Neural progenitor cell (in vitro differentiated cells): ENCODE measurements at regions not wholly inside any gene's neighbourhood (a gene's known extent, or its start where the extent isn't known, plus 50 kb on each side); places are given as distances from the start of the nearest gene placed in this dataset.

Experiments used
- DNase-seq: peaks from one replicate; pipeline ENCODE4 v3.0.0-alpha.2; 2016; ENCODE audit warnings: low spot score
- H2AFZ ChIP-seq: fragments of 200-600 bp; sonication (generic); replicated peaks from 2 replicates; pipeline ENCODE4 v1.6.1; 2016; ENCODE audit warnings: antibody characterized with exemption
- H3F3A ChIP-seq: fragments of 200-600 bp; sonication (generic); 2 replicates; pipeline ENCODE4 v1.6.1; 2016; ENCODE audit warnings: antibody characterized with exemption, low read depth
- H3K27ac ChIP-seq: fragments of 200-600 bp; sonication (generic); 2 replicates; pipeline ENCODE4 v1.5.1; 2016; ENCODE audit warnings: mild to moderate bottlenecking
- H3K27me3 ChIP-seq: fragments of 200-600 bp; sonication (generic); 2 replicates; pipeline ENCODE4 v1.6.1; 2016; ENCODE audit warnings: mild to moderate bottlenecking, moderate library complexity
- H3K36me3 ChIP-seq: fragments of 200-600 bp; sonication (generic); 2 replicates; pipeline ENCODE4 v1.5.1; 2016
- H3K4me1 ChIP-seq: fragments of 200-600 bp; sonication (generic); 2 replicates; pipeline ENCODE4 v1.6.1; 2016; ENCODE audit warnings: mixed run types
- H3K4me2 ChIP-seq: fragments of 200-600 bp; sonication (generic); 2 replicates; pipeline ENCODE4 v1.6.1; 2016
- H3K4me3 ChIP-seq: fragments of 200-600 bp; sonication (generic); 2 replicates; pipeline ENCODE4 v1.5.1; 2016
- H3K79me2 ChIP-seq: fragments of 200-600 bp; sonication (generic); 2 replicates; pipeline ENCODE4 v1.6.1; 2016; ENCODE audit warnings: low read depth
- H3K9ac ChIP-seq: fragments of 200-600 bp; sonication (generic); 2 replicates; pipeline ENCODE4 v1.6.1; 2016
- H3K9me3 ChIP-seq: fragments of 200-600 bp; sonication (generic); 2 replicates; pipeline ENCODE4 v1.5.1; 2016; ENCODE audit warnings: low read depth
- H4K20me1 ChIP-seq: fragments of 200-600 bp; sonication (generic); 2 replicates; pipeline ENCODE4 v1.6.1; 2016; ENCODE audit warnings: low read depth
- H3K27ac Mint-ChIP-seq: 3 replicates; pipeline ENCODE4 v1.8.0; 2021; ENCODE audit warnings: mixed read lengths
- H3K27me3 Mint-ChIP-seq: 2 replicates; pipeline ENCODE4 v1.8.0; 2022; ENCODE audit warnings: low read depth, mild to moderate bottlenecking, inconsistent platforms, moderate library complexity, mixed read lengths; ENCODE audit not compliant: insufficient read depth
- H3K36me3 Mint-ChIP-seq: 3 replicates; pipeline ENCODE4 v1.8.0; 2021; ENCODE audit warnings: mixed read lengths
- H3K4me1 Mint-ChIP-seq: 3 replicates; pipeline ENCODE4 v1.8.0; 2021; ENCODE audit warnings: mixed read lengths
- H3K4me3 Mint-ChIP-seq: 3 replicates; pipeline ENCODE4 v1.8.0; 2021; ENCODE audit warnings: mild to moderate bottlenecking, moderate library complexity, mixed read lengths
- H3K9me3 Mint-ChIP-seq: 3 replicates; pipeline ENCODE4 v1.8.0; 2020; ENCODE audit warnings: mixed read lengths
- CTCF ChIP-seq: fragments of 200-600 bp; sonication (generic); IDR thresholded peaks from 2 replicates; pipeline ENCODE4 v1.5.1; 2017; ENCODE audit warnings: antibody characterized with exemption, mild to moderate bottlenecking
- EZH2 ChIP-seq: fragments of 200-600 bp; sonication (generic); IDR thresholded peaks from 2 replicates; pipeline ENCODE4 v1.6.1; 2017; ENCODE audit warnings: antibody characterized with exemption, mild to moderate bottlenecking, moderate library complexity
- EZH2phosphoT487 ChIP-seq: fragments of 200-600 bp; sonication (generic); IDR thresholded peaks from 2 replicates; pipeline ENCODE4 v1.6.1; 2017; ENCODE audit warnings: antibody characterized with exemption

- H3K9me3 Mint-ChIP-seq, result peaks cover 5% of the 10 kb centered on the region
- peaks cover 44% of the 10 kb centered on the region for H3K4me1 ChIP-seq
- H4K20me1 ChIP-seq, result no peaks in the 10 kb centered on the region
- no peak overlapping the region for H2AFZ ChIP-seq
- no peak overlapping the region for H3K4me3 Mint-ChIP-seq
- H3K36me3 Mint-ChIP-seq, result peaks cover 12% of the 10 kb centered on the region
- H3K27ac ChIP-seq, result no peak overlapping the region
- H3K4me2 ChIP-seq, result no peak overlapping the region
- H3K9ac ChIP-seq, result no peak overlapping the region
- TF ChIP-seq EZH2 (no peak), CTCF (no peak), EZH2phosphoT487 (no peak)
- no peak overlapping the region for H3K4me3 ChIP-seq
- DNase-seq, result no peak
- H3K4me1 Mint-ChIP-seq, result peaks cover 71% of the 10 kb centered on the region
- H3K36me3 ChIP-seq, result no peaks in the 10 kb centered on the region
- H3K79me2 ChIP-seq, result no peaks in the 10 kb centered on the region
- H3F3A ChIP-seq, result peaks cover 7% of the 10 kb centered on the region
- no peaks in the 10 kb centered on the region for H3K9me3 ChIP-seq
- no peaks in the 10 kb centered on the region for H3K27me3 ChIP-seq
- H3K27ac Mint-ChIP-seq, result peak overlapping the region; percentile 93
- H3K27me3 Mint-ChIP-seq, result peaks cover 7% of the 10 kb centered on the region
Measured at GRCh38 chr5:92911293-92911692, 669.7 kb downstream of the NR2F1-AS1 start.

- DNase-seq, result peak; percentile 89
- TF ChIP-seq CTCF (peak; percentile 94), EZH2 (no peak), EZH2phosphoT487 (no peak)
- Mint-ChIP-seq H3K4me1 (peaks cover 70% of the 10 kb centered on the region), H3K27me3 (peaks cover 8% of the 10 kb centered on the region), H3K9me3 (no peaks in the 10 kb centered on the region), H3K27ac (peak overlapping the region; percentile 91), H3K36me3 (peaks cover 6% of the 10 kb centered on the region), H3K4me3 (no peak overlapping the region)
- H3K4me1 ChIP-seq, result peaks cover 44% of the 10 kb centered on the region
- H3K79me2 ChIP-seq, result no peaks in the 10 kb centered on the region
- no peaks in the 10 kb centered on the region for H3K9me3 ChIP-seq
- no peak overlapping the region for H3K4me3 ChIP-seq
- H3F3A ChIP-seq, result peaks cover 7% of the 10 kb centered on the region
- no peak overlapping the region for H3K9ac ChIP-seq
- H4K20me1 ChIP-seq, result no peaks in the 10 kb centered on the region
- no peak overlapping the region for H2AFZ ChIP-seq
- H3K27me3 ChIP-seq, result no peaks in the 10 kb centered on the region
- H3K27ac ChIP-seq, result no peak overlapping the region
- peak overlapping the region; percentile 51 for H3K4me2 ChIP-seq
- no peaks in the 10 kb centered on the region for H3K36me3 ChIP-seq
Measured at GRCh38 chr5:92909602-92909962, 671.4 kb downstream of the NR2F1-AS1 start.

GRCh38 chr5:92908952-92909601 is 671.9 kb downstream of the NR2F1-AS1 start:
- no peaks in the 10 kb centered on the region for H3K9me3 ChIP-seq
- no peaks in the 10 kb centered on the region for H3K79me2 ChIP-seq
- H3K9ac ChIP-seq, result no peak overlapping the region
- H4K20me1 ChIP-seq, result no peaks in the 10 kb centered on the region
- TF ChIP-seq EZH2, result no peak
- TF ChIP-seq EZH2phosphoT487, result no peak
- no peak for TF ChIP-seq CTCF
- H3K27me3 ChIP-seq, result no peaks in the 10 kb centered on the region
- H3K4me3 ChIP-seq, result no peak overlapping the region
- no peak overlapping the region for H2AFZ ChIP-seq
- Mint-ChIP-seq H3K27ac (peak overlapping the region; percentile 91), H3K4me1 (peaks cover 70% of the 10 kb centered on the region), H3K9me3 (no peaks in the 10 kb centered on the region), H3K36me3 (peaks cover 3% of the 10 kb centered on the region), H3K4me3 (peak overlapping the region; percentile 18), H3K27me3 (peaks cover 8% of the 10 kb centered on the region)
- H3K27ac ChIP-seq, result no peak overlapping the region
- H3K4me2 ChIP-seq, result no peak overlapping the region
- H3K4me1 ChIP-seq, result peaks cover 44% of the 10 kb centered on the region
- no peaks in the 10 kb centered on the region for H3K36me3 ChIP-seq
- no peak for DNase-seq
- peaks cover 7% of the 10 kb centered on the region for H3F3A ChIP-seq
